HL-60 (cell line): ENCODE measurements at regions not wholly inside any gene's neighbourhood (a gene's known extent, or its start where the extent isn't known, plus 50 kb on each side); places are given as distances from the start of the nearest gene placed in this dataset.

Experiments
- DNase-seq, 2 experiments: peaks; one replicate each; pipeline ENCODE4 v3.0.0-alpha.2; 2010 to 2020; ENCODE audit warnings: low read depth in 1 of 2, low spot score in 1 of 2
- H3K27ac ChIP-seq: fragments of 250-450 bp; sonication (Bioruptor Pico); replicated peaks from 2 replicates; pipeline ENCODE4 v1.5.1; 2020; ENCODE audit warnings: mild to moderate bottlenecking, moderate library complexity
- H3K27me3 ChIP-seq: fragments of 250-450 bp; sonication (Bioruptor Pico); 2 replicates; pipeline ENCODE4 v1.5.1; 2021; ENCODE audit warnings: mild to moderate bottlenecking, moderate library complexity; ENCODE audit not compliant: insufficient read depth, poor library complexity, severe bottlenecking
- H3K4me3 ChIP-seq: replicated peaks from 2 replicates; pipeline ENCODE4 v1.5.1; 2011; ENCODE audit warnings: mild to moderate bottlenecking, control low read depth, low read length; ENCODE audit not compliant: insufficient read depth
- GABPA ChIP-seq: IDR thresholded peaks from 2 replicates; pipeline ENCODE4 v1.6.1; 2012; ENCODE audit warnings: low read depth
- POLR2AphosphoS5 ChIP-seq: IDR thresholded peaks from 2 replicates; pipeline ENCODE4 v1.6.1; 2012; ENCODE audit warnings: low read depth
- SPI1 ChIP-seq: IDR thresholded peaks from 2 replicates; pipeline ENCODE4 v1.6.1; 2012; ENCODE audit warnings: low read depth, mild to moderate bottlenecking, borderline replicate concordance
- TF ChIP-seq, protein P1 (sequence below): IDR thresholded peaks from 2 replicates; pipeline ENCODE4 v1.6.1; 2012; ENCODE audit warnings: low read depth; ENCODE audit not compliant: insufficient replicate concordance
- TF ChIP-seq, protein P2 (sequence below): IDR thresholded peaks from one replicate; pipeline ENCODE4 v1.5.1; 2011; ENCODE audit warnings: low read length, control low read depth, inconsistent platforms; ENCODE audit not compliant: insufficient read depth

DNA sequence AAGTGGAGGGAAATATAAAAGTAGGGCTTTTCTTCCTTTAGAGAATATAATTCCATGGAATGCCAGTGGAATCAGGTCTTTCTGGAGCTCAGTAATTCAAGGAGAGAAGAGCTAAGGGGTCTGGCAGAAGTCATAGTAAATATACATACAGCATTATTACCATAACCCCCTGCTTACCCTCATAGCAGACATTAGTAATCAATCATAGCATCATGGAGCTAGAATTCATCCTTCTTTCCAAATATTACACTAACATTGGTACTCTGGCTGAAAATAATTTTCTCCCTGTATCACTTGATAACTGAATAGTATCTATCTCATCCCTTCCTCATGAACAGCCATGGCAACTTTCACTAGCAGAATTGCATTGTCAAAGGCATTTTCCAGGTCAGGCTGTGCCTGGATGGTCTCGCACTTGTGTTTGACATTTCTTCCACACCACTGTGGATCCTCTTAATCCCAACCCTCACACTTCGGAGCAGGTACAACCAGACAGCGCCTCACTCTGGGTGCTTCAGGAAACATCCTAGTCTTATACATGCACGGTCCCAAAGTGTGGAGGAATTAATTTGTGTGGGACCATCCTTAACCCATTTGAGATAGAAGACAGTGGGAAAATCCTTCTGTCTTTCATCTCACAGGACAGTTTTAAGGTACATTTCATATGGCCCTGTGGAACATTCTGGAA is 84.2 kb upstream of the SEC11C start:
- Histone ChIP-seq H3K4me3 (no peak overlapping the region), H3K27me3 (peaks cover 8% of the 10 kb centered on the region), H3K27ac (no peak overlapping the region)
- DNase-seq = no peak
- TF ChIP-seq POLR2AphosphoS5 = no peak
- TF ChIP-seq, protein P1, sequence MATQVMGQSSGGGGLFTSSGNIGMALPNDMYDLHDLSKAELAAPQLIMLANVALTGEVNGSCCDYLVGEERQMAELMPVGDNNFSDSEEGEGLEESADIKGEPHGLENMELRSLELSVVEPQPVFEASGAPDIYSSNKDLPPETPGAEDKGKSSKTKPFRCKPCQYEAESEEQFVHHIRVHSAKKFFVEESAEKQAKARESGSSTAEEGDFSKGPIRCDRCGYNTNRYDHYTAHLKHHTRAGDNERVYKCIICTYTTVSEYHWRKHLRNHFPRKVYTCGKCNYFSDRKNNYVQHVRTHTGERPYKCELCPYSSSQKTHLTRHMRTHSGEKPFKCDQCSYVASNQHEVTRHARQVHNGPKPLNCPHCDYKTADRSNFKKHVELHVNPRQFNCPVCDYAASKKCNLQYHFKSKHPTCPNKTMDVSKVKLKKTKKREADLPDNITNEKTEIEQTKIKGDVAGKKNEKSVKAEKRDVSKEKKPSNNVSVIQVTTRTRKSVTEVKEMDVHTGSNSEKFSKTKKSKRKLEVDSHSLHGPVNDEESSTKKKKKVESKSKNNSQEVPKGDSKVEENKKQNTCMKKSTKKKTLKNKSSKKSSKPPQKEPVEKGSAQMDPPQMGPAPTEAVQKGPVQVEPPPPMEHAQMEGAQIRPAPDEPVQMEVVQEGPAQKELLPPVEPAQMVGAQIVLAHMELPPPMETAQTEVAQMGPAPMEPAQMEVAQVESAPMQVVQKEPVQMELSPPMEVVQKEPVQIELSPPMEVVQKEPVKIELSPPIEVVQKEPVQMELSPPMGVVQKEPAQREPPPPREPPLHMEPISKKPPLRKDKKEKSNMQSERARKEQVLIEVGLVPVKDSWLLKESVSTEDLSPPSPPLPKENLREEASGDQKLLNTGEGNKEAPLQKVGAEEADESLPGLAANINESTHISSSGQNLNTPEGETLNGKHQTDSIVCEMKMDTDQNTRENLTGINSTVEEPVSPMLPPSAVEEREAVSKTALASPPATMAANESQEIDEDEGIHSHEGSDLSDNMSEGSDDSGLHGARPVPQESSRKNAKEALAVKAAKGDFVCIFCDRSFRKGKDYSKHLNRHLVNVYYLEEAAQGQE = no peak
- TF ChIP-seq GABPA = no peak
- no peak for TF ChIP-seq SPI1
- TF ChIP-seq, protein P2, sequence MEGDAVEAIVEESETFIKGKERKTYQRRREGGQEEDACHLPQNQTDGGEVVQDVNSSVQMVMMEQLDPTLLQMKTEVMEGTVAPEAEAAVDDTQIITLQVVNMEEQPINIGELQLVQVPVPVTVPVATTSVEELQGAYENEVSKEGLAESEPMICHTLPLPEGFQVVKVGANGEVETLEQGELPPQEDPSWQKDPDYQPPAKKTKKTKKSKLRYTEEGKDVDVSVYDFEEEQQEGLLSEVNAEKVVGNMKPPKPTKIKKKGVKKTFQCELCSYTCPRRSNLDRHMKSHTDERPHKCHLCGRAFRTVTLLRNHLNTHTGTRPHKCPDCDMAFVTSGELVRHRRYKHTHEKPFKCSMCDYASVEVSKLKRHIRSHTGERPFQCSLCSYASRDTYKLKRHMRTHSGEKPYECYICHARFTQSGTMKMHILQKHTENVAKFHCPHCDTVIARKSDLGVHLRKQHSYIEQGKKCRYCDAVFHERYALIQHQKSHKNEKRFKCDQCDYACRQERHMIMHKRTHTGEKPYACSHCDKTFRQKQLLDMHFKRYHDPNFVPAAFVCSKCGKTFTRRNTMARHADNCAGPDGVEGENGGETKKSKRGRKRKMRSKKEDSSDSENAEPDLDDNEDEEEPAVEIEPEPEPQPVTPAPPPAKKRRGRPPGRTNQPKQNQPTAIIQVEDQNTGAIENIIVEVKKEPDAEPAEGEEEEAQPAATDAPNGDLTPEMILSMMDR = no peak

DNA sequence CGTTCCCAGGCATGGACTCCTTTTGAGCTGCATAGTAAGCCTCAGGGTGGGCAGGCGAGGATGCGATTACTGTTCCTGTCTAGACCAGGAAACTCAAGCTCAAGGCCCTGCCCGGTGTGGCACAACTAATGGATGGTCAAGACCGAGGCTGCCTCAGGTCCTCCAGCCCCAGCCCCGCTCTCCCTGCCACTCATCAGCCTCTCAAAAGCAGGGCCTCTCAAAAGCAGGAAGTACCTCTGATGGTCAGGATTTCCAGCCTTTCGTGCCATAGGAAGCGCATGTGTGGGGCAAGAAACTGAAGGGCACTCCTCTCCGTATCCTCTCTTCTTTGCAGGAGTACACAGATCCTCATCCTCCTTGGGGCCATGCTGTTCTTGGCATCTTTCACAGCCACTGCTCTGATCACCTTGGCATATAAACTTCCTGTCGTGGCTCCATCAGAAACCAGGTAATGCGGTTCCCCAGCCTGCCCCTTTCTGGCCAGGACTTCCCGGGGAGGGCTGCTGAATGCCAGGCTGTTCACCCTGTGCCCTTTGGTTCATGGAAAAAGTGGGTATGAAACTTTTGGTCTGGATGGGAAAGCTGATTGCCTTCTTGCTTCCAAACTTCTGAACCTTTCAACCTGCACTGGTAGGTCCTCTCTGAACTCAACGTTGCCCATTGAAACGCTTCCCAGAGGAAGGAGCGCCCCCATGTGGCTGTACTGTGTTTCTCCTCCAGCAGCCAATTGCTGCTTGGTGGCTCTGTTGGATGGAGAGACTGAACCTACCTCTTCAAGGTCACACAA is 82.8 kb upstream of the SEC11C start:
- peak; percentile 16 to 38 for DNase-seq
- Histone ChIP-seq H3K27ac (no peak overlapping the region), H3K27me3 (peaks cover 8% of the 10 kb centered on the region), H3K4me3 (no peak overlapping the region)
- TF ChIP-seq GABPA = no peak
- TF ChIP-seq, protein P2 = peak; percentile 50
- TF ChIP-seq SPI1 = no peak
- TF ChIP-seq, protein P1 = no peak
- no peak for TF ChIP-seq POLR2AphosphoS5

DNA sequence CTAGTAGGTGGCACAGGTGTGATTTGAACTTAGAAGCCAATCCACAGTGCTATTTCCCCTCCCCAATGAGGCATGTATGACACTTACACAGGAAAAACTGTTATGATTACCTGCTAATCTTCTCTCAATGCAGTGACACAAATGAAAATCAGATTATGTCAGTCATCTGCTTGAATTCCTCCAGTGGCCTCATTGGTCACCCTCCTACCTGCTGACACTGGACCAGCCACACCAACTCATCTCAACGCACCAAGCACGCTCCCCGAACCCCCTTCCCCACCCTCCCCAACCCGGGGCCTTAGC is 82.2 kb upstream of the SEC11C start:
- no peak for DNase-seq
- H3K27ac ChIP-seq = no peak overlapping the region

More for the DNA sequence above, 82.2 kb upstream of the SEC11C start:
- H3K27me3 ChIP-seq = peaks cover 8% of the 10 kb centered on the region
- TF ChIP-seq GABPA (no peak), SPI1 (no peak), POLR2AphosphoS5 (no peak)
- TF ChIP-seq, protein P2 = no peak
- TF ChIP-seq, protein P1 = no peak
- no peak overlapping the region for H3K4me3 ChIP-seq
